ENCODE measurements at regions not wholly inside any gene's neighbourhood (a gene's known extent, or its start where the extent isn't known, plus 50 kb on each side); places are given as distances from the start of the nearest gene placed in this dataset.

DNA sequence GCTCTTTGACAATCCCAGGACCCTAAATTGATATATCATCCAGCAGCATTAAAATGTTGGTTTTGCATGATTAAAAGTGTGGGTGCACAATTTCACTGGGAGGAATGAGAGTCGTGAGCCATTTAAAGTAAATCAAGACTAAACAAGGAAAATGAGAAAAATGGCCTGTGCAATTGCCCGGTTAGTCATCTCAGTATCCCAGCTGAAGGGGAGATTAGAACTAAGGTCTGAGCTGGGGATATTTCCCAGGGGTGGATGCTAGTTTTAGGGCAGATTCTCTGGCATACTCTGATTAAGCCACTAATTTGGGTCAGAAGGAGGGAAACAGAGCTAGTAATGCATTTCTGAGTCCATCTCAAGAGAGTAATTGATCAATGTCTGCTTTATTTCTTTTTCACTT, 177.2 kb downstream of the EN1 start:
- TF ChIP-seq, protein P1, sequence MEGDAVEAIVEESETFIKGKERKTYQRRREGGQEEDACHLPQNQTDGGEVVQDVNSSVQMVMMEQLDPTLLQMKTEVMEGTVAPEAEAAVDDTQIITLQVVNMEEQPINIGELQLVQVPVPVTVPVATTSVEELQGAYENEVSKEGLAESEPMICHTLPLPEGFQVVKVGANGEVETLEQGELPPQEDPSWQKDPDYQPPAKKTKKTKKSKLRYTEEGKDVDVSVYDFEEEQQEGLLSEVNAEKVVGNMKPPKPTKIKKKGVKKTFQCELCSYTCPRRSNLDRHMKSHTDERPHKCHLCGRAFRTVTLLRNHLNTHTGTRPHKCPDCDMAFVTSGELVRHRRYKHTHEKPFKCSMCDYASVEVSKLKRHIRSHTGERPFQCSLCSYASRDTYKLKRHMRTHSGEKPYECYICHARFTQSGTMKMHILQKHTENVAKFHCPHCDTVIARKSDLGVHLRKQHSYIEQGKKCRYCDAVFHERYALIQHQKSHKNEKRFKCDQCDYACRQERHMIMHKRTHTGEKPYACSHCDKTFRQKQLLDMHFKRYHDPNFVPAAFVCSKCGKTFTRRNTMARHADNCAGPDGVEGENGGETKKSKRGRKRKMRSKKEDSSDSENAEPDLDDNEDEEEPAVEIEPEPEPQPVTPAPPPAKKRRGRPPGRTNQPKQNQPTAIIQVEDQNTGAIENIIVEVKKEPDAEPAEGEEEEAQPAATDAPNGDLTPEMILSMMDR (IDR thresholded peaks at IDR 0.05; ENCODE audit: low read depth, low read length, poor library complexity, severe bottlenecking) = no peak
- no peak for TF ChIP-seq EZH2phosphoT487 (IDR thresholded peaks at IDR 0.05; ENCODE audit: borderline replicate concordance, low read length)

Data from DOHH2 (cell line).